Naive thymus-derived CD8-positive, alpha-beta T cell (primary cell): ENCODE measurements at regions not wholly inside any gene's neighbourhood (a gene's known extent, or its start where the extent isn't known, plus 50 kb on each side); places are given as distances from the start of the nearest gene placed in this dataset.
A peak's percentile ranks its signal among the peaks of the same experiment; 100 is the strongest.

ENCODE experiments used
- ATAC-seq, 2 donors: fragments of 150-1000 bp; cut with Tn5 transposase in 1 of 2; sonication (Bioruptor Pico), chemical (Tn5 transposase) in 1 of 2; 1 replicate in 1 of 2; 2 replicates in 1 of 2; pipeline ENCODE4 v1.10.0; 2021; ENCODE audit warnings: mild to moderate bottlenecking in 2 of 2, moderate library complexity in 2 of 2
- POLR2A ChIA-PET: fragments of 350-600 bp; sonication (Branson Sonifier 250); formaldehyde crosslinking; loops from one replicate; lab custom pipeline; 2021; ENCODE audit warnings: antibody characterized with exemption; lab: Charles Lee
- DNase-seq, 10 donors: peaks; one replicate each; pipeline versions ENCODE4 v3.0.0 to v3.0.0-alpha.2; 2020 to 2022
- H3K27ac Mint-ChIP-seq, 10 donors: one replicate each; pipeline ENCODE4 v1.8.0; 2020 to 2022; ENCODE audit warnings: mild to moderate bottlenecking in 10 of 10, mixed read lengths in 10 of 10, moderate library complexity in 4 of 10, inconsistent platforms in 1 of 10
- H3K27me3 Mint-ChIP-seq, 5 donors: one replicate each; pipeline ENCODE4 v1.8.0; 2021 to 2022; ENCODE audit warnings: mixed read lengths in 5 of 5
- H3K36me3 Mint-ChIP-seq, 3 donors: one replicate each; pipeline ENCODE4 v1.8.0; 2020 to 2022; ENCODE audit warnings: mixed read lengths in 3 of 3, mild to moderate bottlenecking in 2 of 3, inconsistent platforms in 1 of 3
- H3K4me1 Mint-ChIP-seq, 4 donors: one replicate each; pipeline ENCODE4 v1.8.0; 2021 to 2022; ENCODE audit warnings: mixed read lengths in 4 of 4
- H3K4me3 Mint-ChIP-seq, 10 donors: one replicate each; pipeline ENCODE4 v1.8.0; 2020 to 2022; ENCODE audit warnings: mild to moderate bottlenecking in 10 of 10, mixed read lengths in 10 of 10, moderate library complexity in 6 of 10, inconsistent platforms in 1 of 10
- H3K9me3 Mint-ChIP-seq, 9 donors: one replicate each; pipeline ENCODE4 v1.8.0; 2020 to 2022; ENCODE audit warnings: mixed read lengths in 9 of 9, mild to moderate bottlenecking in 3 of 9, inconsistent platforms in 1 of 9, moderate library complexity in 1 of 9

- Mint-ChIP-seq H3K4me3 (no peak overlapping the region), H3K4me1 (no peaks in the 10 kb centered on the region), H3K27me3 (no peaks in the 10 kb centered on the region), H3K9me3 (peaks cover 0 to 6% (median 3%) of the 10 kb centered on the region in 9 donors), H3K27ac (peak overlapping the region in 1 of 10 donors; percentile 40), H3K36me3 (peaks cover 0 to 3% (median 0%) of the 10 kb centered on the region in 3 donors)
- DNase-seq (no peak), ATAC-seq (no peak)
- POLR2A ChIA-PET = no interaction called here
Observed at GRCh38 chr14:98591161-98591560, 680.8 kb downstream of the BCL11B start.

GRCh38 chr14:98592611-98593170 is 679.3 kb downstream of the BCL11B start:
- Mint-ChIP-seq H3K36me3 (peaks cover 0 to 14% (median 7%) of the 10 kb centered on the region in 3 donors), H3K9me3 (peaks cover 0 to 20% (median 13%) of the 10 kb centered on the region in 9 donors), H3K4me3 (no peak overlapping the region), H3K27ac (no peak overlapping the region), H3K4me1 (no peaks in the 10 kb centered on the region), H3K27me3 (no peaks in the 10 kb centered on the region)
- no peak for ATAC-seq
- POLR2A ChIA-PET = no interaction called here
- peak in 1 of 10 donors; percentile 52 for DNase-seq

GRCh38 chr14:98593361-98593761 is 678.6 kb downstream of the BCL11B start:
- Mint-ChIP-seq H3K27me3 (no peaks in the 10 kb centered on the region), H3K36me3 (peaks cover 0 to 14% (median 7%) of the 10 kb centered on the region in 3 donors), H3K4me1 (no peaks in the 10 kb centered on the region), H3K9me3 (peaks cover 0 to 25% (median 13%) of the 10 kb centered on the region in 9 donors), H3K4me3 (no peak overlapping the region), H3K27ac (no peak overlapping the region)
- ATAC-seq (no peak), DNase-seq (peak in 1 of 10 donors; percentile 43)
- POLR2A ChIA-PET = no interaction called here

GRCh38 chr14:98594156-98594555 is 677.8 kb downstream of the BCL11B start:
- POLR2A ChIA-PET = no interaction called here
- H3K4me1 Mint-ChIP-seq = no peaks in the 10 kb centered on the region
- DNase-seq = no peak
- peaks cover 0 to 14% (median 7%) of the 10 kb centered on the region in 3 donors for H3K36me3 Mint-ChIP-seq
- H3K9me3 Mint-ChIP-seq = peaks cover 0 to 25% (median 13%) of the 10 kb centered on the region in 9 donors
- H3K4me3 Mint-ChIP-seq = no peak overlapping the region
- H3K27ac Mint-ChIP-seq = no peak overlapping the region
- no peaks in the 10 kb centered on the region for H3K27me3 Mint-ChIP-seq
- ATAC-seq = no peak

GRCh38 chr14:98598576-98598975 is 673.4 kb downstream of the BCL11B start:
- peaks cover 0 to 6% (median 2%) of the 10 kb centered on the region in 4 donors for H3K4me1 Mint-ChIP-seq
- H3K27me3 Mint-ChIP-seq = no peaks in the 10 kb centered on the region
- no peak for ATAC-seq
- peak overlapping the region in 1 of 10 donors; percentile 24 for H3K27ac Mint-ChIP-seq
- POLR2A ChIA-PET = no interaction called here
- peaks cover 0 to 25% (median 13%) of the 10 kb centered on the region in 9 donors for H3K9me3 Mint-ChIP-seq
- H3K36me3 Mint-ChIP-seq = peaks cover 0 to 14% (median 7%) of the 10 kb centered on the region in 3 donors
- no peak for DNase-seq
- H3K4me3 Mint-ChIP-seq = no peak overlapping the region

- Mint-ChIP-seq H3K4me3 (no peak overlapping the region), H3K9me3 (peaks cover 0 to 25% (median 13%) of the 10 kb centered on the region in 9 donors), H3K36me3 (peaks cover 0 to 14% (median 7%) of the 10 kb centered on the region in 3 donors), H3K27me3 (no peaks in the 10 kb centered on the region), H3K27ac (peak overlapping the region in 1 of 10 donors; percentile 24), H3K4me1 (peaks cover 0 to 6% (median 2%) of the 10 kb centered on the region in 4 donors)
- DNase-seq = no peak
- ATAC-seq = no peak
- POLR2A ChIA-PET = no interaction called here
Observed at GRCh38 chr14:98599082-98599481, 672.9 kb downstream of the BCL11B start.

GRCh38 chr14:98602983-98603382 is 669.0 kb downstream of the BCL11B start:
- ATAC-seq = no peak
- H3K4me1 Mint-ChIP-seq = peaks cover 0 to 9% (median 5%) of the 10 kb centered on the region in 4 donors
- peak overlapping the region in 3 of 10 donors; percentile 6 to 31 (median 14) for H3K27ac Mint-ChIP-seq
- no peaks in the 10 kb centered on the region for H3K27me3 Mint-ChIP-seq
- POLR2A ChIA-PET = no interaction called here
- no peak for DNase-seq
- no peaks in the 10 kb centered on the region for H3K36me3 Mint-ChIP-seq
- no peak overlapping the region for H3K4me3 Mint-ChIP-seq
- H3K9me3 Mint-ChIP-seq = peaks cover 0 to 3% (median 0%) of the 10 kb centered on the region in 9 donors

GRCh38 chr14:98605043-98605442 is 667.0 kb downstream of the BCL11B start:
- POLR2A ChIA-PET = no interaction called here
- peaks cover 6 to 25% (median 20%) of the 10 kb centered on the region in 4 donors for H3K4me1 Mint-ChIP-seq
- DNase-seq = no peak
- no peak for ATAC-seq
- no peaks in the 10 kb centered on the region for H3K9me3 Mint-ChIP-seq
- no peaks in the 10 kb centered on the region for H3K27me3 Mint-ChIP-seq
- H3K27ac Mint-ChIP-seq = no peak overlapping the region
- no peaks in the 10 kb centered on the region for H3K36me3 Mint-ChIP-seq
- no peak overlapping the region for H3K4me3 Mint-ChIP-seq

GRCh38 chr14:98606041-98606640 is 665.9 kb downstream of the BCL11B start:
- no peaks in the 10 kb centered on the region for H3K9me3 Mint-ChIP-seq
- DNase-seq (no peak), ATAC-seq (no peak)
- peak overlapping the region in 3 of 10 donors; percentile 27 to 74 (median 39) for H3K27ac Mint-ChIP-seq
- H3K27me3 Mint-ChIP-seq = no peaks in the 10 kb centered on the region
- H3K4me1 Mint-ChIP-seq = peaks cover 6 to 25% (median 20%) of the 10 kb centered on the region in 4 donors
- POLR2A ChIA-PET = interaction anchor here (1.1 kb wide), 1 partner anchor 10 kb away, joined by 3 read pairs; no protein-coding TSS in a partner anchor
- H3K36me3 Mint-ChIP-seq = no peaks in the 10 kb centered on the region
- no peak overlapping the region for H3K4me3 Mint-ChIP-seq

- Mint-ChIP-seq H3K27ac (peak overlapping the region in 1 of 10 donors; percentile 74), H3K36me3 (no peaks in the 10 kb centered on the region), H3K4me1 (peaks cover 6 to 27% (median 18%) of the 10 kb centered on the region in 4 donors), H3K9me3 (no peaks in the 10 kb centered on the region), H3K4me3 (no peak overlapping the region), H3K27me3 (no peaks in the 10 kb centered on the region)
- ATAC-seq = no peak
- POLR2A ChIA-PET = interaction anchor here (1.1 kb wide), 1 partner anchor 11 kb away, joined by 3 read pairs; no protein-coding TSS in a partner anchor
- no peak for DNase-seq
Observed at GRCh38 chr14:98606816-98607215, 665.2 kb downstream of the BCL11B start.

GRCh38 chr14:98607341-98607910 is 664.6 kb downstream of the BCL11B start:
- Mint-ChIP-seq H3K9me3 (no peaks in the 10 kb centered on the region), H3K4me1 (peaks cover 6 to 27% (median 16%) of the 10 kb centered on the region in 4 donors), H3K27ac (peak overlapping the region in 2 of 10 donors; percentile 21 to 72), H3K4me3 (no peak overlapping the region), H3K36me3 (no peaks in the 10 kb centered on the region), H3K27me3 (no peaks in the 10 kb centered on the region)
- ATAC-seq (no peak), DNase-seq (no peak)
- POLR2A ChIA-PET = no interaction called here

GRCh38 chr14:98608071-98609060 is 663.6 kb downstream of the BCL11B start:
- no peak for ATAC-seq
- Mint-ChIP-seq H3K27me3 (no peaks in the 10 kb centered on the region), H3K9me3 (no peaks in the 10 kb centered on the region), H3K4me1 (peaks cover 6 to 25% (median 16%) of the 10 kb centered on the region in 4 donors), H3K36me3 (no peaks in the 10 kb centered on the region), H3K4me3 (no peak overlapping the region), H3K27ac (peak overlapping the region in 3 of 10 donors; percentile 2 to 72 (median 66))
- DNase-seq = no peak
- POLR2A ChIA-PET = no interaction called here
